ENCODE measurements at regions not wholly inside any gene's neighbourhood (a gene's known extent, or its start where the extent isn't known, plus 50 kb on each side); places are given as distances from the start of the nearest gene placed in this dataset.

DNA sequence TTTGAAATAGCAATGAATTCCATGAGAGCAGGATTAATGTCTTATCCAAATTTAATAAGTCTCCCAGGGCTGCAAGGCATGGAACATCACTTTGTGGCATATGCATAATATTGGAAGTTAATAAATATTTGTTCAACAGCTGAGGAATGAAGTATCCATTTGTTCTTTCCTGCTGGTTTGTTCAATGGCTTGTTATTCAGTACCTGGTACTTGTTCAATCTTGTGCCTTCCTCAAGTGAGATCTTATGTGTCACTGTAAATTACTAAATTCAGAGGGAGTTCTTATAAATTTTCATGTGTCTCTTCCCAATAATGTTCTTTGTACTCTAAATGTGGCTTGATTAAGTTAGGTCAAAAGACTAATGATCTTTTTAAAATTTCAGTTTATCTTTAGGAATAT, 1105.5 kb upstream of the SPRY2 start (continued):
- TF ChIP-seq, protein P1, sequence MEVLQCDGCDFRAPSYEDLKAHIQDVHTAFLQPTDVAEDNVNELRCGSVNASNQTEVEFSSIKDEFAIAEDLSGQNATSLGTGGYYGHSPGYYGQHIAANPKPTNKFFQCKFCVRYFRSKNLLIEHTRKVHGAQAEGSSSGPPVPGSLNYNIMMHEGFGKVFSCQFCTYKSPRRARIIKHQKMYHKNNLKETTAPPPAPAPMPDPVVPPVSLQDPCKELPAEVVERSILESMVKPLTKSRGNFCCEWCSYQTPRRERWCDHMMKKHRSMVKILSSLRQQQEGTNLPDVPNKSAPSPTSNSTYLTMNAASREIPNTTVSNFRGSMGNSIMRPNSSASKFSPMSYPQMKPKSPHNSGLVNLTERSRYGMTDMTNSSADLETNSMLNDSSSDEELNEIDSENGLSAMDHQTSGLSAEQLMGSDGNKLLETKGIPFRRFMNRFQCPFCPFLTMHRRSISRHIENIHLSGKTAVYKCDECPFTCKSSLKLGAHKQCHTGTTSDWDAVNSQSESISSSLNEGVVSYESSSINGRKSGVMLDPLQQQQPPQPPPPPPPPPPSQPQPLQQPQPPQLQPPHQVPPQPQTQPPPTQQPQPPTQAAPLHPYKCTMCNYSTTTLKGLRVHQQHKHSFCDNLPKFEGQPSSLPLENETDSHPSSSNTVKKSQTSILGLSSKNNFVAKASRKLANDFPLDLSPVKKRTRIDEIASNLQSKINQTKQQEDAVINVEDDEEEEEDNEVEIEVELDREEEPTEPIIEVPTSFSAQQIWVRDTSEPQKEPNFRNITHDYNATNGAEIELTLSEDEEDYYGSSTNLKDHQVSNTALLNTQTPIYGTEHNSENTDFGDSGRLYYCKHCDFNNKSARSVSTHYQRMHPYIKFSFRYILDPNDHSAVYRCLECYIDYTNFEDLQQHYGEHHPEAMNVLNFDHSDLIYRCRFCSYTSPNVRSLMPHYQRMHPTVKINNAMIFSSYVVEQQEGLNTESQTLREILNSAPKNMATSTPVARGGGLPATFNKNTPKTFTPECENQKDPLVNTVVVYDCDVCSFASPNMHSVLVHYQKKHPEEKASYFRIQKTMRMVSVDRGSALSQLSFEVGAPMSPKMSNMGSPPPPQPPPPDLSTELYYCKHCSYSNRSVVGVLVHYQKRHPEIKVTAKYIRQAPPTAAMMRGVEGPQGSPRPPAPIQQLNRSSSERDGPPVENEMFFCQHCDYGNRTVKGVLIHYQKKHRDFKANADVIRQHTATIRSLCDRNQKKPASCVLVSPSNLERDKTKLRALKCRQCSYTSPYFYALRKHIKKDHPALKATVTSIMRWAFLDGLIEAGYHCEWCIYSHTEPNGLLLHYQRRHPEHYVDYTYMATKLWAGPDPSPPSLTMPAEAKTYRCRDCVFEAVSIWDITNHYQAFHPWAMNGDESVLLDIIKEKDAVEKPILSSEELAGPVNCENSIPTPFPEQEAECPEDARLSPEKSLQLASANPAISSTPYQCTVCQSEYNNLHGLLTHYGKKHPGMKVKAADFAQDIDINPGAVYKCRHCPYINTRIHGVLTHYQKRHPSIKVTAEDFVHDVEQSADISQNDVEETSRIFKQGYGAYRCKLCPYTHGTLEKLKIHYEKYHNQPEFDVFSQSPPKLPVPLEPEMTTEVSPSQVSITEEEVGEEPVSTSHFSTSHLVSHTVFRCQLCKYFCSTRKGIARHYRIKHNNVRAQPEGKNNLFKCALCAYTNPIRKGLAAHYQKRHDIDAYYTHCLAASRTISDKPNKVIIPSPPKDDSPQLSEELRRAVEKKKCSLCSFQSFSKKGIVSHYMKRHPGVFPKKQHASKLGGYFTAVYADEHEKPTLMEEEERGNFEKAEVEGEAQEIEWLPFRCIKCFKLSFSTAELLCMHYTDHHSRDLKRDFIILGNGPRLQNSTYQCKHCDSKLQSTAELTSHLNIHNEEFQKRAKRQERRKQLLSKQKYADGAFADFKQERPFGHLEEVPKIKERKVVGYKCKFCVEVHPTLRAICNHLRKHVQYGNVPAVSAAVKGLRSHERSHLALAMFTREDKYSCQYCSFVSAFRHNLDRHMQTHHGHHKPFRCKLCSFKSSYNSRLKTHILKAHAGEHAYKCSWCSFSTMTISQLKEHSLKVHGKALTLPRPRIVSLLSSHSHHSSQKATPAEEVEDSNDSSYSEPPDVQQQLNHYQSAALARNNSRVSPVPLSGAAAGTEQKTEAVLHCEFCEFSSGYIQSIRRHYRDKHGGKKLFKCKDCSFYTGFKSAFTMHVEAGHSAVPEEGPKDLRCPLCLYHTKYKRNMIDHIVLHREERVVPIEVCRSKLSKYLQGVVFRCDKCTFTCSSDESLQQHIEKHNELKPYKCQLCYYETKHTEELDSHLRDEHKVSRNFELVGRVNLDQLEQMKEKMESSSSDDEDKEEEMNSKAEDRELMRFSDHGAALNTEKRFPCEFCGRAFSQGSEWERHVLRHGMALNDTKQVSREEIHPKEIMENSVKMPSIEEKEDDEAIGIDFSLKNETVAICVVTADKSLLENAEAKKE (CRISPR knock-in tag; IDR thresholded peaks at IDR 0.05): no peak
- no peak for TF ChIP-seq STAT1 (IDR thresholded peaks at IDR 0.05; ENCODE audit: unreplicated experiment)
- TF ChIP-seq EZH2 (IDR thresholded peaks at IDR 0.05; ENCODE audit: low read depth, unreplicated experiment): no peak
- TF ChIP-seq EZH2phosphoT487 (IDR thresholded peaks at IDR 0.05; ENCODE audit: unreplicated experiment): no peak
- TF ChIP-seq POLR2AphosphoS5 (IDR thresholded peaks at IDR 0.05; ENCODE audit: low read depth): no peak

DNA sequence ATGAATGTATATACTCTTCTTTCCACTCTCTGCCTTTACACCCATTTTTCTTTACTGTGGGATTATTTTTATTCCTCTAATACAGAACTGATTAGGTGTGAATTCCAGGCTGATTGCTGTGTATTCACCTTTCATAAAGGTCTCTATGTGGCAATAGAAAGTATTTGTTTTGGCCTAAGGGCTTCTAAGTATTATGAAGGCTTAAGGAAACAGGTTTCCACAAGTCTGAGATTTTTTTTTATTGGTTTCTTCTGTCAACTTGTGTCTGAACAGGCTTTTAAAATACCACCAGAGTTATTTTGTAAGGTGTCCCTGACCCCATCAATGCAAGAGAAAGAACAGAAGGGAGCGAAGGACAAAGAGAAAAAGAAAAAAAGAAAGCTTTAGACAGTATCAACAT, 1102.0 kb upstream of the SPRY2 start:
- no peaks in the 10 kb centered on the region for H3K9me2 ChIP-seq (ENCODE audit: insufficient read depth)
- H3K4me3 ChIP-seq: no peak overlapping the region
- H3K27me3 Mint-ChIP-seq (ENCODE audit: insufficient read depth, low read depth, poor library complexity): no peaks in the 10 kb centered on the region
- no peaks in the 10 kb centered on the region for H3K36me3 Mint-ChIP-seq (ENCODE audit: low read depth)
- no peak overlapping the region for H3K27ac Mint-ChIP-seq
- no peaks in the 10 kb centered on the region for H3K27me3 ChIP-seq (ENCODE audit: insufficient read depth)
- H3K4me3 Mint-ChIP-seq: no peak overlapping the region
- no peaks in the 10 kb centered on the region for H3K4me1 ChIP-seq (ENCODE audit: insufficient read depth)
- H2AFZ ChIP-seq: no peak overlapping the region
- H3K27ac ChIP-seq (ENCODE audit: low read depth): no peak overlapping the region
- ATAC-seq (no peak), DNase-seq (ENCODE audit: low spot score) (no peak)
- H3K36me3 ChIP-seq (ENCODE audit: insufficient read depth): no peaks in the 10 kb centered on the region
- H3K4me1 Mint-ChIP-seq: no peaks in the 10 kb centered on the region
- no peaks in the 10 kb centered on the region for H3F3A ChIP-seq (replicated peaks; ENCODE audit: low read depth)
- no peaks in the 10 kb centered on the region for H4K20me1 ChIP-seq (replicated peaks; ENCODE audit: insufficient read depth)
- no peaks in the 10 kb centered on the region for H3K79me2 ChIP-seq (replicated peaks; ENCODE audit: insufficient read depth)
- H3K9me3 Mint-ChIP-seq: no peaks in the 10 kb centered on the region
- no peak overlapping the region for H3K4me2 ChIP-seq
- TF ChIP-seq CREB1 (CRISPR knock-in tag; IDR thresholded peaks at IDR 0.05; ENCODE audit: low read depth) (no peak), EZH2phosphoT487 (IDR thresholded peaks at IDR 0.05; ENCODE audit: unreplicated experiment) (no peak), ZNF114 (CRISPR knock-in tag; IDR thresholded peaks at IDR 0.05) (no peak), STAT1 (IDR thresholded peaks at IDR 0.05; ENCODE audit: unreplicated experiment) (no peak), JUNB (IDR thresholded peaks at IDR 0.05; ENCODE audit: unreplicated experiment) (no peak)
- TF ChIP-seq, protein P2, sequence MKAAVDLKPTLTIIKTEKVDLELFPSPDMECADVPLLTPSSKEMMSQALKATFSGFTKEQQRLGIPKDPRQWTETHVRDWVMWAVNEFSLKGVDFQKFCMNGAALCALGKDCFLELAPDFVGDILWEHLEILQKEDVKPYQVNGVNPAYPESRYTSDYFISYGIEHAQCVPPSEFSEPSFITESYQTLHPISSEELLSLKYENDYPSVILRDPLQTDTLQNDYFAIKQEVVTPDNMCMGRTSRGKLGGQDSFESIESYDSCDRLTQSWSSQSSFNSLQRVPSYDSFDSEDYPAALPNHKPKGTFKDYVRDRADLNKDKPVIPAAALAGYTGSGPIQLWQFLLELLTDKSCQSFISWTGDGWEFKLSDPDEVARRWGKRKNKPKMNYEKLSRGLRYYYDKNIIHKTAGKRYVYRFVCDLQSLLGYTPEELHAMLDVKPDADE (IDR thresholded peaks at IDR 0.05): no peak
- TF ChIP-seq, protein P3, sequence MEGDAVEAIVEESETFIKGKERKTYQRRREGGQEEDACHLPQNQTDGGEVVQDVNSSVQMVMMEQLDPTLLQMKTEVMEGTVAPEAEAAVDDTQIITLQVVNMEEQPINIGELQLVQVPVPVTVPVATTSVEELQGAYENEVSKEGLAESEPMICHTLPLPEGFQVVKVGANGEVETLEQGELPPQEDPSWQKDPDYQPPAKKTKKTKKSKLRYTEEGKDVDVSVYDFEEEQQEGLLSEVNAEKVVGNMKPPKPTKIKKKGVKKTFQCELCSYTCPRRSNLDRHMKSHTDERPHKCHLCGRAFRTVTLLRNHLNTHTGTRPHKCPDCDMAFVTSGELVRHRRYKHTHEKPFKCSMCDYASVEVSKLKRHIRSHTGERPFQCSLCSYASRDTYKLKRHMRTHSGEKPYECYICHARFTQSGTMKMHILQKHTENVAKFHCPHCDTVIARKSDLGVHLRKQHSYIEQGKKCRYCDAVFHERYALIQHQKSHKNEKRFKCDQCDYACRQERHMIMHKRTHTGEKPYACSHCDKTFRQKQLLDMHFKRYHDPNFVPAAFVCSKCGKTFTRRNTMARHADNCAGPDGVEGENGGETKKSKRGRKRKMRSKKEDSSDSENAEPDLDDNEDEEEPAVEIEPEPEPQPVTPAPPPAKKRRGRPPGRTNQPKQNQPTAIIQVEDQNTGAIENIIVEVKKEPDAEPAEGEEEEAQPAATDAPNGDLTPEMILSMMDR (conservative IDR thresholded peaks at IDR 0.05; ENCODE audit: low read depth in 2 of 2): no peak
- TF ChIP-seq, protein P4, sequence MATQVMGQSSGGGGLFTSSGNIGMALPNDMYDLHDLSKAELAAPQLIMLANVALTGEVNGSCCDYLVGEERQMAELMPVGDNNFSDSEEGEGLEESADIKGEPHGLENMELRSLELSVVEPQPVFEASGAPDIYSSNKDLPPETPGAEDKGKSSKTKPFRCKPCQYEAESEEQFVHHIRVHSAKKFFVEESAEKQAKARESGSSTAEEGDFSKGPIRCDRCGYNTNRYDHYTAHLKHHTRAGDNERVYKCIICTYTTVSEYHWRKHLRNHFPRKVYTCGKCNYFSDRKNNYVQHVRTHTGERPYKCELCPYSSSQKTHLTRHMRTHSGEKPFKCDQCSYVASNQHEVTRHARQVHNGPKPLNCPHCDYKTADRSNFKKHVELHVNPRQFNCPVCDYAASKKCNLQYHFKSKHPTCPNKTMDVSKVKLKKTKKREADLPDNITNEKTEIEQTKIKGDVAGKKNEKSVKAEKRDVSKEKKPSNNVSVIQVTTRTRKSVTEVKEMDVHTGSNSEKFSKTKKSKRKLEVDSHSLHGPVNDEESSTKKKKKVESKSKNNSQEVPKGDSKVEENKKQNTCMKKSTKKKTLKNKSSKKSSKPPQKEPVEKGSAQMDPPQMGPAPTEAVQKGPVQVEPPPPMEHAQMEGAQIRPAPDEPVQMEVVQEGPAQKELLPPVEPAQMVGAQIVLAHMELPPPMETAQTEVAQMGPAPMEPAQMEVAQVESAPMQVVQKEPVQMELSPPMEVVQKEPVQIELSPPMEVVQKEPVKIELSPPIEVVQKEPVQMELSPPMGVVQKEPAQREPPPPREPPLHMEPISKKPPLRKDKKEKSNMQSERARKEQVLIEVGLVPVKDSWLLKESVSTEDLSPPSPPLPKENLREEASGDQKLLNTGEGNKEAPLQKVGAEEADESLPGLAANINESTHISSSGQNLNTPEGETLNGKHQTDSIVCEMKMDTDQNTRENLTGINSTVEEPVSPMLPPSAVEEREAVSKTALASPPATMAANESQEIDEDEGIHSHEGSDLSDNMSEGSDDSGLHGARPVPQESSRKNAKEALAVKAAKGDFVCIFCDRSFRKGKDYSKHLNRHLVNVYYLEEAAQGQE (IDR thresholded peaks at IDR 0.05; ENCODE audit: unreplicated experiment): no peak
